Activated T-cell treated with anti-CD3 and anti-CD28 coated beads, Interleukin-2, amount 50 U/mL, for 48 hours (primary cell): ENCODE measurements at regions not wholly inside any gene's neighbourhood (a gene's known extent, or its start where the extent isn't known, plus 50 kb on each side); places are given as distances from the start of the nearest gene placed in this dataset.

Experiments
- DNase-seq, 2 experiments: peaks; one replicate each; pipeline ENCODE4 v3.0.0-alpha.2; 2020

GRCh38 chr10:55358539-55358938 lies 557.5 kb upstream of the PCDH15 start:
- no peak for DNase-seq

- no peak for DNase-seq
Observed at GRCh38 chr10:55353414-55353813, 552.4 kb upstream of the PCDH15 start.

- no peak for DNase-seq
Observed at GRCh38 chr10:55351431-55351830, 550.4 kb upstream of the PCDH15 start.

- DNase-seq, result no peak
Observed at GRCh38 chr10:55348534-55348933, 547.5 kb upstream of the PCDH15 start.

- no peak for DNase-seq
Observed at GRCh38 chr10:55330486-55330885, 529.5 kb upstream of the PCDH15 start.

GRCh38 chr10:55329796-55330195 lies 528.8 kb upstream of the PCDH15 start:
- no peak for DNase-seq

GRCh38 chr10:55320187-55320700 lies 519.2 kb upstream of the PCDH15 start:
- DNase-seq, result no peak

- DNase-seq, result no peak
Observed at GRCh38 chr10:55311848-55312635, 511.0 kb upstream of the PCDH15 start.

GRCh38 chr10:55310143-55310542 lies 509.1 kb upstream of the PCDH15 start:
- no peak for DNase-seq

GRCh38 chr10:55305285-55305684 lies 504.3 kb upstream of the PCDH15 start:
- DNase-seq, result no peak

GRCh38 chr10:55287346-55287745 lies 486.3 kb upstream of the PCDH15 start:
- no peak for DNase-seq

- DNase-seq, result no peak
Observed at GRCh38 chr10:55283031-55283430, 482.0 kb upstream of the PCDH15 start.

- DNase-seq, result no peak
Observed at GRCh38 chr10:55280696-55281095, 479.7 kb upstream of the PCDH15 start.

- no peak for DNase-seq
Observed at GRCh38 chr10:55277549-55277948, 476.5 kb upstream of the PCDH15 start.

- DNase-seq, result no peak
Observed at GRCh38 chr10:55274367-55274766, 473.3 kb upstream of the PCDH15 start.

- DNase-seq, result no peak
Observed at GRCh38 chr10:55273946-55274345, 472.9 kb upstream of the PCDH15 start.

GRCh38 chr10:55272886-55273285 lies 471.9 kb upstream of the PCDH15 start:
- no peak for DNase-seq

- no peak for DNase-seq
Observed at GRCh38 chr10:55266797-55267196, 465.8 kb upstream of the PCDH15 start.

GRCh38 chr10:55263327-55263726 lies 462.3 kb upstream of the PCDH15 start:
- no peak for DNase-seq

GRCh38 chr10:55242544-55242943 lies 441.5 kb upstream of the PCDH15 start:
- no peak for DNase-seq

GRCh38 chr10:55237462-55237861 lies 436.4 kb upstream of the PCDH15 start:
- DNase-seq, result no peak

- DNase-seq, result no peak
Observed at GRCh38 chr10:55233505-55233904, 432.5 kb upstream of the PCDH15 start.

- no peak for DNase-seq
Observed at GRCh38 chr10:55233090-55233489, 432.1 kb upstream of the PCDH15 start.

- DNase-seq, result no peak
Observed at GRCh38 chr10:55232553-55232952, 431.5 kb upstream of the PCDH15 start.

- DNase-seq, result no peak
Observed at GRCh38 chr10:55227967-55228366, 426.9 kb upstream of the PCDH15 start.
